ENCODE measurements at regions not wholly inside any gene's neighbourhood (a gene's known extent, or its start where the extent isn't known, plus 50 kb on each side); places are given as distances from the start of the nearest gene placed in this dataset.

- TF ChIP-seq, protein P1, sequence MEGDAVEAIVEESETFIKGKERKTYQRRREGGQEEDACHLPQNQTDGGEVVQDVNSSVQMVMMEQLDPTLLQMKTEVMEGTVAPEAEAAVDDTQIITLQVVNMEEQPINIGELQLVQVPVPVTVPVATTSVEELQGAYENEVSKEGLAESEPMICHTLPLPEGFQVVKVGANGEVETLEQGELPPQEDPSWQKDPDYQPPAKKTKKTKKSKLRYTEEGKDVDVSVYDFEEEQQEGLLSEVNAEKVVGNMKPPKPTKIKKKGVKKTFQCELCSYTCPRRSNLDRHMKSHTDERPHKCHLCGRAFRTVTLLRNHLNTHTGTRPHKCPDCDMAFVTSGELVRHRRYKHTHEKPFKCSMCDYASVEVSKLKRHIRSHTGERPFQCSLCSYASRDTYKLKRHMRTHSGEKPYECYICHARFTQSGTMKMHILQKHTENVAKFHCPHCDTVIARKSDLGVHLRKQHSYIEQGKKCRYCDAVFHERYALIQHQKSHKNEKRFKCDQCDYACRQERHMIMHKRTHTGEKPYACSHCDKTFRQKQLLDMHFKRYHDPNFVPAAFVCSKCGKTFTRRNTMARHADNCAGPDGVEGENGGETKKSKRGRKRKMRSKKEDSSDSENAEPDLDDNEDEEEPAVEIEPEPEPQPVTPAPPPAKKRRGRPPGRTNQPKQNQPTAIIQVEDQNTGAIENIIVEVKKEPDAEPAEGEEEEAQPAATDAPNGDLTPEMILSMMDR (conservative IDR thresholded peaks at IDR 0.05) = no peak
- no peak for TF ChIP-seq EZH2 (IDR thresholded peaks at IDR 0.05; ENCODE audit: low read depth)
Observed at GRCh38 chr10:111515264-111515663, 438.4 kb downstream of the ADRA2A start.
